B cell (primary cell): ENCODE measurements at regions not wholly inside any gene's neighbourhood (a gene's known extent, or its start where the extent isn't known, plus 50 kb on each side); places are given as distances from the start of the nearest gene placed in this dataset.
"Not testable (repeated sequence)": the region's sequence is repeated elsewhere in the genome, so short reads cannot be mapped to it uniquely, and the experiment has no call there.

Source experiments
- ATAC-seq: fragments of 200-7000 bp; cut with Tn5 transposase; one replicate; pipeline ENCODE4 v1.10.0; 2021; ENCODE audit warnings: low read depth, mild to moderate bottlenecking, moderate number of reproducible peaks, moderate library complexity
- CTCF ChIA-PET: fragments of 350-600 bp; sonication (Branson Sonifier 250); formaldehyde crosslinking; loops from one replicate; lab custom pipeline; 2021; ENCODE audit warnings: antibody characterized with exemption, inconsistent platforms; lab: Charles Lee
- POLR2A ChIA-PET: fragments of 350-600 bp; sonication (Branson Sonifier 250); formaldehyde crosslinking; loops from one replicate; lab custom pipeline; 2021; ENCODE audit warnings: antibody characterized with exemption; lab: Charles Lee
- DNase-seq: peaks from one replicate; pipeline ENCODE4 v3.0.0; 2013
- H2AFZ ChIP-seq: 2 replicates; pipeline ENCODE4 v1.6.1; 2012; ENCODE audit warnings: mild to moderate bottlenecking, low read depth, low read length; ENCODE audit not compliant: insufficient read depth, poor library complexity, severe bottlenecking
- H3K27ac ChIP-seq, 2 donors: 1 replicate in 1 of 2; 2 replicates in 1 of 2; pipeline ENCODE4 v1.5.1; 2012 to 2013; ENCODE audit warnings: low read length in 2 of 2, mild to moderate bottlenecking in 2 of 2, moderate library complexity in 1 of 2
- H3K27me3 ChIP-seq, 4 experiments: fragments of 200-600 bp in 1 of 4; sonication (generic) in 1 of 4; replicated peaks in 1 of 4; 1 replicate in 2 of 4; 2 replicates in 2 of 4; pipeline versions ENCODE4 v1.6.1 to v1.7.0; 2013 to 2016; ENCODE audit warnings: low read length in 3 of 4, mild to moderate bottlenecking in 2 of 4, mixed read lengths in 1 of 4, moderate library complexity in 1 of 4; ENCODE audit not compliant: insufficient read depth in 4 of 4, control insufficient read depth in 3 of 4; ENCODE audit errors: control extremely low read depth in 1 of 4
- H3K36me3 ChIP-seq, 2 experiments: replicated peaks in 1 of 2; 1 replicate in 1 of 2; 2 replicates in 1 of 2; pipeline versions ENCODE4 v1.6.1 to v1.7.1; 2013; ENCODE audit warnings: low read length in 1 of 2; ENCODE audit not compliant: insufficient read depth in 2 of 2, control insufficient read depth in 1 of 2; ENCODE audit errors: control extremely low read depth in 1 of 2, extremely low read depth in 1 of 2
- H3K4me1 ChIP-seq, 2 donors: fragments of 200-600 bp in 1 of 2; sonication (generic) in 1 of 2; 1 replicate in 1 of 2; 2 replicates in 1 of 2; pipeline versions ENCODE4 v1.5.1 to v1.6.1; 2013 to 2017; ENCODE audit warnings: low read length in 2 of 2; ENCODE audit not compliant: control insufficient read depth in 2 of 2, insufficient read depth in 2 of 2
- H3K4me2 ChIP-seq: replicated peaks from 2 replicates; pipeline ENCODE3; 2012; ENCODE audit warnings: mild to moderate bottlenecking, low read depth, low read length; ENCODE audit not compliant: poor library complexity, severe bottlenecking
- H3K4me3 ChIP-seq, 5 experiments: fragments of 200-600 bp in 1 of 5; sonication (generic) in 1 of 5; 1 replicate in 3 of 5; 2 replicates in 2 of 5; pipeline versions ENCODE4 v1.5.1 to v1.7.0; 2011 to 2016; ENCODE audit warnings: low read length in 4 of 5, mild to moderate bottlenecking in 4 of 5, low read depth in 2 of 5, control low read depth in 1 of 5, moderate library complexity in 1 of 5; ENCODE audit not compliant: insufficient read depth in 1 of 5; ENCODE audit errors: control extremely low read depth in 1 of 5, extremely low read depth in 1 of 5
- H3K79me2 ChIP-seq: fragments of 200-600 bp; sonication (generic); one replicate; pipeline ENCODE4 v1.6.0; 2016; ENCODE audit warnings: low read length; ENCODE audit not compliant: control insufficient read depth, insufficient read depth
- H3K9ac ChIP-seq: fragments of 200-600 bp; sonication (generic); 2 replicates; pipeline ENCODE4 v1.6.1; 2017; ENCODE audit warnings: mild to moderate bottlenecking, low read length, moderate library complexity
- H3K9me3 ChIP-seq, 3 donors: one replicate each; pipeline versions ENCODE4 v1.6.1 to v1.7.1; 2013; ENCODE audit warnings: low read length in 2 of 3; ENCODE audit not compliant: control insufficient read depth in 2 of 3, insufficient read depth in 1 of 3; ENCODE audit errors: control extremely low read depth in 1 of 3
- H4K20me1 ChIP-seq: 2 replicates; pipeline ENCODE4 v1.6.0; 2012; ENCODE audit warnings: mild to moderate bottlenecking, low read length; ENCODE audit not compliant: insufficient read depth, control insufficient read depth, poor library complexity, severe bottlenecking
- H3K27ac Mint-ChIP-seq: one replicate; pipeline ENCODE4 v1.8.0; 2021; ENCODE audit warnings: mixed read lengths
- H3K27me3 Mint-ChIP-seq: one replicate; pipeline ENCODE4 v1.8.0; 2021; ENCODE audit warnings: mixed read lengths
- H3K4me1 Mint-ChIP-seq: one replicate; pipeline ENCODE4 v1.8.0; 2021; ENCODE audit warnings: mixed read lengths
- H3K4me3 Mint-ChIP-seq: one replicate; pipeline ENCODE4 v1.8.0; 2021; ENCODE audit warnings: mixed read lengths
- H3K9me3 Mint-ChIP-seq: one replicate; pipeline ENCODE4 v1.8.0; 2022; ENCODE audit warnings: mixed read lengths; ENCODE audit not compliant: insufficient read depth
- EZH2 ChIP-seq: IDR thresholded peaks from 2 replicates; pipeline ENCODE4 v1.6.1; 2012; ENCODE audit warnings: borderline replicate concordance, low read depth, mild to moderate bottlenecking, moderate library complexity, low read length; ENCODE audit not compliant: insufficient read depth, poor library complexity, severe bottlenecking
- WGBS: methylation state at CpG from one replicate; pipeline ENCODE4 v1.1.5; 2013; ENCODE audit warnings: missing lambda C conversion rate; ENCODE audit not compliant: insufficient coverage; 5-methylcytosine and 5-hydroxymethylcytosine counted together
- intact Hi-C: fragments of 100-400 bp; cut with micrococcal nuclease; formaldehyde crosslinking; loops from one replicate; pipeline ENCODE4 v1.10.0; 2022
- TF ChIP-seq, protein P1 (sequence below): fragments of 200-600 bp; IDR thresholded peaks from one replicate; pipeline ENCODE4 v1.8.0; 2022; ENCODE audit warnings: antibody characterized with exemption, mild to moderate bottlenecking

DNA sequence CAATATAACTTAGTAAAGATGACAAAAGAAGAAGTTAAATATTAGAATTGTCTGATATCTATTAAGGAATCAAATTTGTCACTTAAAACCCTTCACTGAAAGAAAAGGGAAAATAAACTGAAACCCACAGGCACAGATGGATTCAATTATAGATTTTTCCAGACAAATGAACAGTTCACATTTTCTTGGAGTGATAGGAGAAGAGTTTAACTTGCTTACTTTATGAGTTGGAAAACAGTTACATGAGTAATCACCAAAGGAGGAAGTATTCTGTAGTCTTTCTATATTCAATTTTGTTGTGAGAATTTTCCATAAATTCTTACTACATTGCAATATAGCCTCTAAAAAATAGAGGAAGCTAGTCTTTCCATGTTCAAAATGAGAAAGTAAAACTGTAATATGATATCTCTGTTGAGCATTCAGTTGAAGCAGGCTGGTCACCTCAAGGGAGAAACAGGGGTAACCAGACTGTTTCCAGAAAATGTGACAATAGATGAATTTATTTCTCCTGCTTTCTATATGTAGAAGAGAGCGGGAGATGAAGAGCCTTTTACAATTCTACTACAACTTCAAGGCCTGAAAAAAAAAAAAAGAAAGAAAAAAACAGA is 330.3 kb upstream of the EPHA5 start:
- Mint-ChIP-seq H3K9me3 (no peaks in the 10 kb centered on the region), H3K27me3 (no peaks in the 10 kb centered on the region), H3K4me1 (no peaks in the 10 kb centered on the region), H3K27ac (no peak overlapping the region), H3K4me3 (no peak overlapping the region)
- no peak overlapping the region for H3K9ac ChIP-seq
- no peaks in the 10 kb centered on the region for H3K36me3 ChIP-seq
- WGBS: no CpG with 5 or more reads among the region's 1 CpG
- H3K4me1 ChIP-seq: no peaks in the 10 kb centered on the region
- CTCF ChIA-PET: interaction anchor here (0.7 kb wide), 1 partner anchor 687 kb away, joined by 3 read pairs; no protein-coding TSS in a partner anchor
- no peak overlapping the region for H3K27ac ChIP-seq
- no peaks in the 10 kb centered on the region for H3K9me3 ChIP-seq
- POLR2A ChIA-PET: no interaction called here
- H2AFZ ChIP-seq: no peak overlapping the region
- ATAC-seq: no peak
- no peaks in the 10 kb centered on the region for H4K20me1 ChIP-seq
- no peaks in the 10 kb centered on the region for H3K27me3 ChIP-seq
- H3K4me2 ChIP-seq: no peak overlapping the region
- H3K4me3 ChIP-seq: no peak overlapping the region
- no peak for DNase-seq
- no peaks in the 10 kb centered on the region for H3K79me2 ChIP-seq
- intact Hi-C loops: no loop called here
- TF ChIP-seq, protein P1, sequence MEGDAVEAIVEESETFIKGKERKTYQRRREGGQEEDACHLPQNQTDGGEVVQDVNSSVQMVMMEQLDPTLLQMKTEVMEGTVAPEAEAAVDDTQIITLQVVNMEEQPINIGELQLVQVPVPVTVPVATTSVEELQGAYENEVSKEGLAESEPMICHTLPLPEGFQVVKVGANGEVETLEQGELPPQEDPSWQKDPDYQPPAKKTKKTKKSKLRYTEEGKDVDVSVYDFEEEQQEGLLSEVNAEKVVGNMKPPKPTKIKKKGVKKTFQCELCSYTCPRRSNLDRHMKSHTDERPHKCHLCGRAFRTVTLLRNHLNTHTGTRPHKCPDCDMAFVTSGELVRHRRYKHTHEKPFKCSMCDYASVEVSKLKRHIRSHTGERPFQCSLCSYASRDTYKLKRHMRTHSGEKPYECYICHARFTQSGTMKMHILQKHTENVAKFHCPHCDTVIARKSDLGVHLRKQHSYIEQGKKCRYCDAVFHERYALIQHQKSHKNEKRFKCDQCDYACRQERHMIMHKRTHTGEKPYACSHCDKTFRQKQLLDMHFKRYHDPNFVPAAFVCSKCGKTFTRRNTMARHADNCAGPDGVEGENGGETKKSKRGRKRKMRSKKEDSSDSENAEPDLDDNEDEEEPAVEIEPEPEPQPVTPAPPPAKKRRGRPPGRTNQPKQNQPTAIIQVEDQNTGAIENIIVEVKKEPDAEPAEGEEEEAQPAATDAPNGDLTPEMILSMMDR: no peak
- TF ChIP-seq EZH2: no peak

DNA sequence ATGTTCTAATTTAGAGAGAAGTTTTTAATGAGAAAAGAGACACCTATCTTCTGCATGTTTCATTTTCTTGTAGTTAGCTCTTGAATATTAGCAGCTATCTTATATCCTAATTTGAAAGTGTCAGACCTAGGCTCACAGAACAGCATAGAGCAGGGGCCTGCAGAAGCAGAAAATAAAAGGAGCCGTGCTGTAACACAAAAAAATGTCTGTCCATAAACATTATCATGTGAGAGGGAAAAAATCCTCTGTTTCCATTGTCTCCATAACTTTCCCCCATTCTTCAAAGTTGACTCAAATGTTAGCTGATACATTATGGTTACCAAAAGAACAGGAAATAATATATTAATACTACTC is 329.2 kb upstream of the EPHA5 start:
- TF ChIP-seq EZH2: no peak
- TF ChIP-seq, protein P1: no peak
- intact Hi-C loops: no loop called here
- POLR2A ChIA-PET: no interaction called here

DNA sequence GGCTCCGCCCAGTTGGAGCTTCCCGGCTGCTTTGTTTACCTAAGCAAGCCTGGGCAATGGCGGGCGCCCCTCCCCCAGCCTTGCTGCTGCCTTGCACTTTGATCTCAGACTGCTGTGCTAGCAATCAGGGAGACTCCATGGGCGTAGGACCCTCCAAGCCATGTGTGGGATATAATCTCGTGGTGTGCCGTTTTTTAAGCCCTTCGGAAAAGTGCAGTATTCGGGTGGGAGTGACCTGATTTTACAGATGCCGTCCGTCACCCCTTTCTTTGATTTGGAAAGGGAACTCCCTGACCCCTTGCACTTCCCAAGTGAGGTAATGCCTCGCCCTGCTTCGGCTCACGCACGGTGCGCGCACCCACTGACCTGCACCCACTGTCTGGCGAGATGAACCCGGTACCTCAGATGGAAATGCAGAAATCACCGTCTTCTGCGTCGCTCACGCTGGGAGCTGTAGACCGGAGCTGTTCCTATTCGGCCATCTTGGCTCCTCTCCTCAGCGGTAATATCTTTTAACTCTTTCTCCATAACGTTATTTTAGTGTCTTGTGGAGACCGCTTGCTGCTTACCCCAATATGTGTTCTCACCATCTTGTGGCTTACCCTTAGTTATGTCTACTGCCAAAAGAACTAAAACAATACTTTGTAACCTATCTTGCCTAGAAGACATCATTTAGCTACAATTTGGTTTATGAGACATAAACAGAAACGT is 328.7 kb upstream of the EPHA5 start:
- H3K4me3 Mint-ChIP-seq, H3K27ac Mint-ChIP-seq, H2AFZ ChIP-seq, H3K27ac ChIP-seq, H3K27me3 ChIP-seq, H3K9me3 ChIP-seq, H3K4me2 ChIP-seq, intact Hi-C loops, H3K4me1 Mint-ChIP-seq, H3K4me3 ChIP-seq, H3K36me3 ChIP-seq, H3K9ac ChIP-seq, DNase-seq, H3K4me1 ChIP-seq, H4K20me1 ChIP-seq, H3K27me3 Mint-ChIP-seq, H3K79me2 ChIP-seq, CTCF ChIA-PET, H3K9me3 Mint-ChIP-seq, POLR2A ChIA-PET, ATAC-seq: not testable (repeated sequence)
- WGBS: 84% methylated on average over 18 of the region's 29 CpGs

More for the DNA sequence above, 329.2 kb upstream of the EPHA5 start:
- H3K4me1 Mint-ChIP-seq: no peaks in the 10 kb centered on the region
- no peaks in the 10 kb centered on the region for H4K20me1 ChIP-seq
- H3K9ac ChIP-seq: no peak overlapping the region
- H3K9me3 Mint-ChIP-seq: no peaks in the 10 kb centered on the region
- no CpG with 5 or more reads among the region's 1 CpG for WGBS
- no peak overlapping the region for H3K4me2 ChIP-seq
- H3K27me3 ChIP-seq: no peaks in the 10 kb centered on the region
- H3K36me3 ChIP-seq: no peaks in the 10 kb centered on the region
- H2AFZ ChIP-seq: no peak overlapping the region
- no peaks in the 10 kb centered on the region for H3K4me1 ChIP-seq
- H3K27ac ChIP-seq: no peak overlapping the region
- H3K4me3 ChIP-seq: no peak overlapping the region
- CTCF ChIA-PET: no interaction called here
- no peak overlapping the region for H3K27ac Mint-ChIP-seq
- no peaks in the 10 kb centered on the region for H3K27me3 Mint-ChIP-seq
- H3K79me2 ChIP-seq: no peaks in the 10 kb centered on the region
- ATAC-seq (no peak), DNase-seq (no peak)
- H3K9me3 ChIP-seq: no peaks in the 10 kb centered on the region
- H3K4me3 Mint-ChIP-seq: no peak overlapping the region
